ENCODE measurements at regions not wholly inside any gene's neighbourhood (a gene's known extent, or its start where the extent isn't known, plus 50 kb on each side); places are given as distances from the start of the nearest gene placed in this dataset.

- TF ChIP-seq CTCF (IDR thresholded peaks at IDR 0.05; ENCODE audit: low read length) (no peak), EZH2 (IDR thresholded peaks at IDR 0.05; ENCODE audit: borderline replicate concordance, low read length) (no peak)
Measured at GRCh38 chr1:189175889-189176288, 1301.8 kb downstream of the BRINP3 start.
